ENCODE measurements at regions not wholly inside any gene's neighbourhood (a gene's known extent, or its start where the extent isn't known, plus 50 kb on each side); places are given as distances from the start of the nearest gene placed in this dataset.
"Not testable (repeated sequence)": the region's sequence is repeated elsewhere in the genome, so short reads cannot be mapped to it uniquely, and the experiment has no call there.

GRCh38 chr11:89575846-89576245 lies 84.7 kb upstream of the NOX4 start:
- TF ChIP-seq, protein P1, sequence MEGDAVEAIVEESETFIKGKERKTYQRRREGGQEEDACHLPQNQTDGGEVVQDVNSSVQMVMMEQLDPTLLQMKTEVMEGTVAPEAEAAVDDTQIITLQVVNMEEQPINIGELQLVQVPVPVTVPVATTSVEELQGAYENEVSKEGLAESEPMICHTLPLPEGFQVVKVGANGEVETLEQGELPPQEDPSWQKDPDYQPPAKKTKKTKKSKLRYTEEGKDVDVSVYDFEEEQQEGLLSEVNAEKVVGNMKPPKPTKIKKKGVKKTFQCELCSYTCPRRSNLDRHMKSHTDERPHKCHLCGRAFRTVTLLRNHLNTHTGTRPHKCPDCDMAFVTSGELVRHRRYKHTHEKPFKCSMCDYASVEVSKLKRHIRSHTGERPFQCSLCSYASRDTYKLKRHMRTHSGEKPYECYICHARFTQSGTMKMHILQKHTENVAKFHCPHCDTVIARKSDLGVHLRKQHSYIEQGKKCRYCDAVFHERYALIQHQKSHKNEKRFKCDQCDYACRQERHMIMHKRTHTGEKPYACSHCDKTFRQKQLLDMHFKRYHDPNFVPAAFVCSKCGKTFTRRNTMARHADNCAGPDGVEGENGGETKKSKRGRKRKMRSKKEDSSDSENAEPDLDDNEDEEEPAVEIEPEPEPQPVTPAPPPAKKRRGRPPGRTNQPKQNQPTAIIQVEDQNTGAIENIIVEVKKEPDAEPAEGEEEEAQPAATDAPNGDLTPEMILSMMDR (IDR thresholded peaks at IDR 0.05; ENCODE audit: extremely low read depth in 1 of 2, insufficient read depth in 1 of 2, low read depth in 1 of 2, low read length in 2 of 2), result not testable (repeated sequence)
- TF ChIP-seq POLR2AphosphoS5 (IDR thresholded peaks at IDR 0.05; ENCODE audit: insufficient read depth, low read depth, low read length), result not testable (repeated sequence)

All from endothelial cell of umbilical vein (primary cell).